Neutrophil (primary cell): ENCODE measurements at regions not wholly inside any gene's neighbourhood (a gene's known extent, or its start where the extent isn't known, plus 50 kb on each side); places are given as distances from the start of the nearest gene placed in this dataset.

ENCODE experiments used
- H3K27ac ChIP-seq: fragments of 200-600 bp; sonication (generic); 2 replicates; pipeline ENCODE4 v1.5.1; 2016; ENCODE audit warnings: mild to moderate bottlenecking, moderate library complexity
- H3K27me3 ChIP-seq: fragments of 200-600 bp; sonication (generic); 2 replicates; pipeline ENCODE4 v1.6.0; 2016; ENCODE audit warnings: mild to moderate bottlenecking
- H3K36me3 ChIP-seq: fragments of 200-600 bp; sonication (generic); 2 replicates; pipeline ENCODE4 v1.5.1; 2017
- H3K4me1 ChIP-seq, 2 experiments: fragments of 200-600 bp in 1 of 2; sonication (generic) in 1 of 2; 1 replicate in 1 of 2; 2 replicates in 1 of 2; pipeline versions ENCODE4 v1.5.1 to v1.6.1; 2013 to 2016; ENCODE audit warnings: low read depth in 1 of 2, low read length in 1 of 2, mild to moderate bottlenecking in 1 of 2, moderate library complexity in 1 of 2; ENCODE audit not compliant: control insufficient read depth in 1 of 2, insufficient read depth in 1 of 2
- H3K4me3 ChIP-seq, 2 experiments: fragments of 200-600 bp in 1 of 2; sonication (generic) in 1 of 2; 1 replicate in 1 of 2; 2 replicates in 1 of 2; pipeline ENCODE4 v1.5.1; 2013 to 2016; ENCODE audit warnings: low read depth in 1 of 2, low read length in 1 of 2, mild to moderate bottlenecking in 1 of 2, moderate library complexity in 1 of 2
- H3K9me3 ChIP-seq: fragments of 200-600 bp; sonication (generic); 2 replicates; pipeline ENCODE4 v1.5.1; 2016
- CTCF ChIP-seq: fragments of 200-600 bp; sonication (generic); IDR thresholded peaks from 2 replicates; pipeline ENCODE4 v1.5.1; 2016; ENCODE audit warnings: antibody characterized with exemption

DNA sequence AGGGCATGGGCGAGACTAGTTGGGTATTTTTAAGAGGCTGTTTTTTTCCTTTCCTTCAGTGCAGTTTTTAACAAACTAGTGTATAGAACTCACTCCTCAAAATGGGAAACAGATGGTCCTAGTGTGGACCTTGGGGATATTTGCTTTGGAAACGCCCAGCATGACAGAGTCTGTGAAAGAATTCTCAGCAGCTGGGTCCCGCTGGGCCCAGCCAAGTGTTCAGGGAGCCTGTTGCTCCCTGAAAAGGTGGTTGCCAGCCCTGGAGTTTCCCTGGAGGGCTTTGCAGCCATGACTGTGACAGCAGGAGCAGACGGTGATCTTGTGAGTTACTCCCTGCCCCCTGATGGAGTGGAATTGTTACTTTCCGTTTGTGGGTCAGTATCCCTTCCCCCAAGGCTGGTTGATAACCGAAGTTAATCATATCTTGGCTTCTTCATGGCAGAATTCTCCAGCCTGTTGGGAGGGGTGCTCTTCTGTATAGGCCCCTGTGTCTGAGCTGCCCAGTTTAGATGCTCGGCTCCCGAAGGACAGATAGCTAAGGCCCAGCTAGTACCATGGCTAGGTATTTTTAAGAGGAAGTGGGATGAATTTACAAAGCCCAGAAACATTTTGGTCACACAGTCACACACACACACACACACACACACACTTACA is 278.6 kb upstream of the HABP2 start:
- TF ChIP-seq CTCF: no peak
- no peak overlapping the region for H3K27ac ChIP-seq
- H3K27me3 ChIP-seq: no peaks in the 10 kb centered on the region
- no peaks in the 10 kb centered on the region for H3K36me3 ChIP-seq
- peaks cover 8 to 15% of the 10 kb centered on the region in 2 experiments for H3K4me1 ChIP-seq
- no peaks in the 10 kb centered on the region for H3K9me3 ChIP-seq
- H3K4me3 ChIP-seq: no peak overlapping the region

DNA sequence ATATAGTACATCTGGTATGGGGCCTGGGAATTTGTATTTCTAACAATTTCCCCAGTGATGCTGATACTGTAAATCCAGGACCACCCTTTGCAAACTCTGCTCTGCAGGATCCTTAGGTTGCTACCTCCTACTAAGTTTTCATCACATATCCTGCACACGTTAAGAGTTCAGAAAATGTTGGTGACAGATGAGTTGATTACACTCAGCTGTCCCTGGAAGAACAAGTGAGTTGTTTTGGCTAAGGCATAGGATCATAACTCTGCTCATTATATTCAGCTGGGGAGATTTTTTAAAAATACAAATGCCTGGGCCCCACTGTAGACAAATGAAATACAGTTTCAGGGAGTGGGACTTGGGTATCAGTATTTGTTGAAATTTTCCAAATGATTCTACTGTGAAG is 274.6 kb upstream of the HABP2 start:
- TF ChIP-seq CTCF: no peak
- H3K36me3 ChIP-seq: no peaks in the 10 kb centered on the region
- no peak overlapping the region for H3K4me3 ChIP-seq
- H3K9me3 ChIP-seq: no peaks in the 10 kb centered on the region
- H3K4me1 ChIP-seq: peaks cover 2 to 8% of the 10 kb centered on the region in 2 experiments
- no peak overlapping the region for H3K27ac ChIP-seq
- H3K27me3 ChIP-seq: no peaks in the 10 kb centered on the region

DNA sequence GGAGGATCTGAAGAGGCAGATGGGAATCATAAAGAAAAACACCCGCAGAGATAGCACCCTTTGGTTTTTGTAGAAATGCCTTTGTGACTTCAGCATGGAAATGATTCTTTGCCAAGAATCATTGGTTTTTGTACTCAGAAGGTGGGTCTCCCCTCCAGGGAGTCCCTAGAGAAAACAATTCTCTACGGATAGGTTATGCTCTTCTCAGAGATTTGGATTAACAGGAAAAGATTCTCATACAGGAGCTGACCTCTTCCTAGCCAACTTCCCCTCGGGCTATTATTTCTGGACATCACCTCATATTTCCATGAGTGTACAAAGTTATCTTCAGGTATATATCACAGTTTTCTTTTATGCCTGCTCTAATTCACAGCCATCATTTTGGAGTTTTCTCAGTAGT is 274.2 kb upstream of the HABP2 start:
- Histone ChIP-seq H3K27me3 (no peaks in the 10 kb centered on the region), H3K27ac (no peak overlapping the region), H3K9me3 (no peaks in the 10 kb centered on the region), H3K36me3 (no peaks in the 10 kb centered on the region), H3K4me1 (peaks cover 0 to 5% of the 10 kb centered on the region in 2 experiments), H3K4me3 (no peak overlapping the region)
- no peak for TF ChIP-seq CTCF

GRCh38 chr10:113279262-113279661 is 273.6 kb upstream of the HABP2 start:
- Histone ChIP-seq H3K36me3 (no peaks in the 10 kb centered on the region), H3K27me3 (no peaks in the 10 kb centered on the region), H3K27ac (no peak overlapping the region), H3K9me3 (no peaks in the 10 kb centered on the region), H3K4me1 (peaks cover 0 to 5% of the 10 kb centered on the region in 2 experiments), H3K4me3 (no peak overlapping the region)
- TF ChIP-seq CTCF: no peak

- H3K36me3 ChIP-seq: no peaks in the 10 kb centered on the region
- H3K27me3 ChIP-seq: no peaks in the 10 kb centered on the region
- peaks cover 0 to 5% of the 10 kb centered on the region in 2 experiments for H3K4me1 ChIP-seq
- TF ChIP-seq CTCF: no peak
- H3K4me3 ChIP-seq: no peak overlapping the region
- H3K27ac ChIP-seq: no peak overlapping the region
- no peaks in the 10 kb centered on the region for H3K9me3 ChIP-seq
Observed at GRCh38 chr10:113282564-113282963, 270.3 kb upstream of the HABP2 start.
